ENCODE measurements at regions not wholly inside any gene's neighbourhood (a gene's known extent, or its start where the extent isn't known, plus 50 kb on each side); places are given as distances from the start of the nearest gene placed in this dataset.

- no peak overlapping the region for H3K4ac ChIP-seq (ENCODE audit: low read depth, low read length)
- no peaks in the 10 kb centered on the region for H4K20me1 ChIP-seq (ENCODE audit: insufficient read depth, low read length)
- H3K9me3 ChIP-seq (ENCODE audit: control insufficient read depth, insufficient read depth, low read length) = peaks cover 3% of the 10 kb centered on the region; the same call in 1 of the 2 replicates
- H3K27me3 ChIP-seq (ENCODE audit: control insufficient read depth, insufficient read depth, low read length) = no peaks in the 10 kb centered on the region
- no peak overlapping the region for H3K4me3 ChIP-seq (ENCODE audit: insufficient read depth, low read depth, low read length)
- H3K4me1 ChIP-seq (ENCODE audit: control insufficient read depth, insufficient read depth, low read length) = no peaks in the 10 kb centered on the region
- in situ Hi-C loops (cut with MboI; ENCODE audit: low sequenced_read_pairs) = no loop called here
- dilution Hi-C loops (cut with HindIII; ENCODE audit: low sequenced_read_pairs, unreplicated experiment) = no loop called here
- H2BK120ac ChIP-seq (ENCODE audit: low read depth, low read length) = no peak overlapping the region
- TF ChIP-seq RFX5 (IDR thresholded peaks at IDR 0.05; ENCODE audit: low read depth, low read length) (no peak), SMC3 (IDR thresholded peaks at IDR 0.05; ENCODE audit: low read depth, low read length) (no peak), USF2 (IDR thresholded peaks at IDR 0.05; ENCODE audit: low read depth, low read length) (no peak), RCOR1 (IDR thresholded peaks at IDR 0.05; ENCODE audit: insufficient replicate concordance, low read length) (no peak), BHLHE40 (IDR thresholded peaks at IDR 0.05; ENCODE audit: low read depth, low read length) (no peak), MXI1 (IDR thresholded peaks at IDR 0.05; ENCODE audit: borderline replicate concordance, low read depth, low read length) (no peak), POLR2A (IDR thresholded peaks at IDR 0.05; ENCODE audit: low read depth, low read length) (no peak)
- WGBS, 2 experiments (ENCODE audit: extremely low coverage in 2 of 2, insufficient read length in 1 of 2) = no CpG with 5 or more reads among the region's 3 CpGs
- H4K8ac ChIP-seq (ENCODE audit: low read depth in 2 of 2, low read length in 2 of 2) = no peak overlapping the region
- H3K23ac ChIP-seq (ENCODE audit: low read depth, low read length) = no peak overlapping the region
- intact Hi-C loops (cut with micrococcal nuclease) = no loop called here
- no peak overlapping the region for H3K14ac ChIP-seq (replicated peaks; ENCODE audit: low read depth, low read length)
- CTCF ChIA-PET = no interaction called here
- H2BK5ac ChIP-seq (ENCODE audit: low read depth, low read length, poor library complexity, severe bottlenecking) = no peak overlapping the region
- no peak overlapping the region for H3K27ac ChIP-seq (ENCODE audit: insufficient read depth, low read length)
- BruUV-seq (replicated peaks) = no TSS peak
- H3K79me1 ChIP-seq (ENCODE audit: low read depth in 1 of 2, low read length in 2 of 2) = no peaks in the 10 kb centered on the region
- no peak overlapping the region for H4K91ac ChIP-seq (ENCODE audit: insufficient read depth, low read depth, low read length)
- no peak overlapping the region for H2BK20ac ChIP-seq (ENCODE audit: low read depth, low read length)
- no peaks in the 10 kb centered on the region for H3K9me1 ChIP-seq (ENCODE audit: insufficient read depth, low read length)
- no peak overlapping the region for H2AK5ac ChIP-seq (ENCODE audit: low read depth, low read length)
- no peak overlapping the region for H4K5ac ChIP-seq (ENCODE audit: low read depth, low read length)
- no peak overlapping the region for H3K4me2 ChIP-seq (ENCODE audit: low read depth, low read length)
- no peak for DNase-seq
- ATAC-seq (ENCODE audit: low read depth) = no peak
- no peak overlapping the region for H2AFZ ChIP-seq (replicated peaks; ENCODE audit: low read length, poor library complexity)
- H2BK15ac ChIP-seq (ENCODE audit: low read depth, low read length) = no peak overlapping the region
- no peak overlapping the region for H3K56ac ChIP-seq (ENCODE audit: extremely low read depth, insufficient read depth, low read length)
- no peaks in the 10 kb centered on the region for H3K36me3 ChIP-seq (ENCODE audit: control insufficient read depth, insufficient read depth, low read length)
- no peak overlapping the region for H2AK9ac ChIP-seq (replicated peaks; ENCODE audit: low read depth, low read length, poor library complexity)
- no peak overlapping the region for H3K18ac ChIP-seq (ENCODE audit: low read depth, low read length)
- no peak overlapping the region for H3K9ac ChIP-seq (ENCODE audit: low read depth, low read length)
- POLR2A ChIA-PET (ENCODE audit: unreplicated experiment) = no interaction called here
Measured at GRCh38 chr4:180394730-180395129, 1848.5 kb upstream of the TENM3 start.

Measured in IMR-90 (cell line).